ENCODE measurements at regions not wholly inside any gene's neighbourhood (a gene's known extent, or its start where the extent isn't known, plus 50 kb on each side); places are given as distances from the start of the nearest gene placed in this dataset.

DNA sequence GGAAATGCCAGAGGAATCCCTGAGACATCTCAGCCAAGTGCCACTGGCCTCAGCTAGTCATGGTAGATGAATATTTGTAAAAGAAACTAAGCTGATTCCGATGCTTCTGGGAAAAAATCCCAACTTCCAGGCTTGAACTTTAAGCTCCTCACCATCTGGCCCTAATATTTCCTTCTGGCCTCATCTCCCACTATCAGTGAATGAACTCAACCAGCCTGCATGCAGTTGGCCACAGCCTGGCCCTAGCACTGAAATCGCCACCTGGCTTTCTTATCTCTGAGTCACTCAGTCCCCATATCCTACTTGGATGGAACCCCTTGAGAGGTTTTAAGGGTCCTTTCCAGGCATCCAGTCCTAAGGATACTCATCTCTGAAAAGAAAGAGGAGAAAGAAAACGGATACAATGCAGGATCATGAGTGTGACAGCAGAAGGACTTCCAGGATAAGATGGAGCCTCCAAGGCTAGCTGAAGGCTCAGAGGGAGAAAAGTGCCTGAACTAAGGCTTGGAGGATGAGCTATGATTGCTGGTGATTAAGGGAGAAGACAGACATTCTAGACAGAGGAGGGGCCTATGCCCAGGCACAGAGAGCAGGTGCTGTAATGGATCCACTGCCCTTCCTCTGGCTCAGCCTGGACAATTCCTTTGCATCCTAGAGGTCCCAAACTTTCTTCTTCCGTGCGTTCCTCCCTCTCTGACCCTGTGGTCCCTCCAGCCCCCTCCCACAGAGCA is 141.5 kb upstream of the MYCN start:
- H3K27ac ChIP-seq: no peak overlapping the region
- no peak overlapping the region for H3K4me2 ChIP-seq (ENCODE audit: low read length)
- no peaks in the 10 kb centered on the region for H3K36me3 ChIP-seq (ENCODE audit: control insufficient read depth, insufficient read depth, low read length)
- no peak overlapping the region for H3K9ac ChIP-seq
- TF ChIP-seq, protein P1, sequence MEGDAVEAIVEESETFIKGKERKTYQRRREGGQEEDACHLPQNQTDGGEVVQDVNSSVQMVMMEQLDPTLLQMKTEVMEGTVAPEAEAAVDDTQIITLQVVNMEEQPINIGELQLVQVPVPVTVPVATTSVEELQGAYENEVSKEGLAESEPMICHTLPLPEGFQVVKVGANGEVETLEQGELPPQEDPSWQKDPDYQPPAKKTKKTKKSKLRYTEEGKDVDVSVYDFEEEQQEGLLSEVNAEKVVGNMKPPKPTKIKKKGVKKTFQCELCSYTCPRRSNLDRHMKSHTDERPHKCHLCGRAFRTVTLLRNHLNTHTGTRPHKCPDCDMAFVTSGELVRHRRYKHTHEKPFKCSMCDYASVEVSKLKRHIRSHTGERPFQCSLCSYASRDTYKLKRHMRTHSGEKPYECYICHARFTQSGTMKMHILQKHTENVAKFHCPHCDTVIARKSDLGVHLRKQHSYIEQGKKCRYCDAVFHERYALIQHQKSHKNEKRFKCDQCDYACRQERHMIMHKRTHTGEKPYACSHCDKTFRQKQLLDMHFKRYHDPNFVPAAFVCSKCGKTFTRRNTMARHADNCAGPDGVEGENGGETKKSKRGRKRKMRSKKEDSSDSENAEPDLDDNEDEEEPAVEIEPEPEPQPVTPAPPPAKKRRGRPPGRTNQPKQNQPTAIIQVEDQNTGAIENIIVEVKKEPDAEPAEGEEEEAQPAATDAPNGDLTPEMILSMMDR (IDR thresholded peaks at IDR 0.05): no peak
- H3K9me3 ChIP-seq (ENCODE audit: control insufficient read depth, low read length): no peaks in the 10 kb centered on the region
- H3K4me3 ChIP-seq (ENCODE audit: low read depth, low read length): no peak overlapping the region
- H3K27me3 ChIP-seq (ENCODE audit: control insufficient read depth, insufficient read depth, low read length): no peaks in the 10 kb centered on the region
- no peaks in the 10 kb centered on the region for H3K4me1 ChIP-seq
- no peak overlapping the region for H2AFZ ChIP-seq
- H3K79me2 ChIP-seq: no peaks in the 10 kb centered on the region

DNA sequence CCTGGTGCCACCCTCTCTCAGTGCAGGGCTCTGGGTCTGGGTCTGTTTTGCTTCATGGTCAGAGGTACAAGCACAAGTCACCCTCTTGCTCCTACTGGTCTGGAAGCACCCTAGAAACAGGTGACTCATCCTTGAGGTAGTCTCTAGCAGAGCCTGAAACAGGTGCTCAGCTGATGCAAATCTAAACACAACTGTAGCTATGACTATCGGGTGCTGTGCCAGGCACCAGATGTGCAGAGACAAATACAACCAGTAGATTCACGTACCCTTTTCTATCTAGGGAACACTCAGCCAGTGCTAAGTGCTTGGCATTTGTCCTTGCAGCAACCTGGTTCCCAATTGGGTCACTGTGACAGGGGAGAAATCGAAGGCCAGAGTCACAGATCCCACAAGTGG is 140.9 kb upstream of the MYCN start:
- no peak overlapping the region for H3K9ac ChIP-seq
- no peaks in the 10 kb centered on the region for H3K4me1 ChIP-seq
- no peaks in the 10 kb centered on the region for H3K9me3 ChIP-seq (ENCODE audit: control insufficient read depth, low read length)
- H3K27me3 ChIP-seq (ENCODE audit: control insufficient read depth, insufficient read depth, low read length): no peaks in the 10 kb centered on the region
- H3K79me2 ChIP-seq: no peaks in the 10 kb centered on the region
- TF ChIP-seq, protein P1 (IDR thresholded peaks at IDR 0.05): no peak
- no peak overlapping the region for H3K27ac ChIP-seq
- no peak overlapping the region for H3K4me2 ChIP-seq (ENCODE audit: low read length)
- H3K4me3 ChIP-seq (ENCODE audit: low read depth, low read length): no peak overlapping the region
- H2AFZ ChIP-seq: no peak overlapping the region
- no peaks in the 10 kb centered on the region for H3K36me3 ChIP-seq (ENCODE audit: control insufficient read depth, insufficient read depth, low read length)

DNA sequence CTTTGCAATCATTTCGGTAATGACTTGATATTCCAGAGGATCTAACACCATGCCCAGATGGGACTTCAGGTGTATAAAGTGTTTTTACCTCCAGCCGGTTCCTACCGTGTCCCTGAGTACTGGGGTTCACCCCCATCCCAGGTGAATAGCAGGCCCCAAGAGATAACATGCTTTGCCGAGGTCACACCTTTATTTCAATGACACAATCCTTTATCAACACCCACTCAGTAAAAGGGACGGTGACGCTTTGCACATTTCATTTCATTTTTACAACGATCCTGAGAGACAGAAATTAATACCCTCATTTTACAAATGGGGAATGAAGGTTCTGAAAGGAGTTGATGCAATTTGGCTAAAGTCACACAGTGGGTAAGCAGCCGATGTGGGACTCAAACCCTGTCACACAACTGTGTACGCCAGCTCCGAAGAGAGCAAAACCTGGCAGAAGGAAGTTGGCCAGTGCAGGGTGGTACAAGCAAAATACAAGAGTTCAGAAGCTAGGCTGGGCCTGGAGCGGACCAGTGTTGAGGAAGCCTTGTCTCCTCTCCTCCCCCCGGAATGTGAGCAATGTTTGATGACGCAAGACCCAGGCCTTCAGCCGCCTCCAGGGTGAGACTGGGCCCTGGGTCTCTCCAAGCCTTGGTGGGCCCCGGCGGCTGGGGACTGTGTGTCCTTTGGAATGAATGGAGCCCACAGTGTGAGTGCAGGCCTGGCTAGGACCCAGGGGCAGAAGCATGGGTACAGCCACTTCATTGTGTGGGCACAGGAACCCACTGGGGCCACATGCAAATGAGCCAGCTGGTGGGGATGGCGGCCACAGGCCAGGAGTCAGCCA is 139.6 kb upstream of the MYCN start:
- H3K9me3 ChIP-seq (ENCODE audit: control insufficient read depth, low read length): no peaks in the 10 kb centered on the region
- H3K4me3 ChIP-seq (ENCODE audit: low read depth, low read length): no peak overlapping the region
- no peak overlapping the region for H3K9ac ChIP-seq
- no peak overlapping the region for H3K4me2 ChIP-seq (ENCODE audit: low read length)
- no peaks in the 10 kb centered on the region for H3K27me3 ChIP-seq (ENCODE audit: control insufficient read depth, insufficient read depth, low read length)
- no peak overlapping the region for H2AFZ ChIP-seq
- H3K79me2 ChIP-seq: no peaks in the 10 kb centered on the region
- TF ChIP-seq, protein P1 (IDR thresholded peaks at IDR 0.05): no peak
- H3K36me3 ChIP-seq (ENCODE audit: control insufficient read depth, insufficient read depth, low read length): no peaks in the 10 kb centered on the region
- H3K4me1 ChIP-seq: no peaks in the 10 kb centered on the region
- no peak overlapping the region for H3K27ac ChIP-seq

DNA sequence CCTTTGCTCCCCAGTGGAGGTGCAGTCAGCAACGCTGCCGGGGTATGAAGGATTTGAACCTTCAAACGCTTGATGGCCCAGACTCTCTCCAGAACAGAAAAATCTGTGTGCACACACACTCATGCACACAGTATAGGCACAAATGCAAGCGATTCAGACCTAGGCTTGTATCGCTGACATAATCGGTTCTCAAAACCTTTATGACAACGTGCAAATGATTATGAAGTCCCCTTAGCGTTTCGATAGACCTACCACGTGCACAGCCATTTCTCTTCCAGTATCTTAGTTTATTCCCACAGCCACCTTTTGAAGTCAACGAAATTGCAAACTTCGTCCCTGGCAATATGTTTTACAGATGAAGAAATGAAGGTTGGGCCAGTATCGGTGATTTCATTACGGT is 138.9 kb upstream of the MYCN start:
- Histone ChIP-seq H3K79me2 (no peaks in the 10 kb centered on the region), H3K36me3 (ENCODE audit: control insufficient read depth, insufficient read depth, low read length) (no peaks in the 10 kb centered on the region), H3K9ac (no peak overlapping the region), H3K27me3 (ENCODE audit: control insufficient read depth, insufficient read depth, low read length) (no peaks in the 10 kb centered on the region), H2AFZ (no peak overlapping the region), H3K4me2 (ENCODE audit: low read length) (no peak overlapping the region), H3K4me3 (ENCODE audit: low read depth, low read length) (no peak overlapping the region), H3K27ac (no peak overlapping the region), H3K9me3 (ENCODE audit: control insufficient read depth, low read length) (no peaks in the 10 kb centered on the region), H3K4me1 (no peaks in the 10 kb centered on the region)
- TF ChIP-seq, protein P1 (IDR thresholded peaks at IDR 0.05): no peak
